ENCODE measurements at regions not wholly inside any gene's neighbourhood (a gene's known extent, or its start where the extent isn't known, plus 50 kb on each side); places are given as distances from the start of the nearest gene placed in this dataset.

- TF ChIP-seq PRDM2 (tag by site-specific recombination; IDR thresholded peaks at IDR 0.05; ENCODE audit: borderline replicate concordance), result no peak
- no peak for TF ChIP-seq ZNF354C (tag by site-specific recombination; IDR thresholded peaks at IDR 0.05; ENCODE audit: borderline replicate concordance, low read depth)
- TF ChIP-seq ZNF324 (tag by site-specific recombination; IDR thresholded peaks at IDR 0.05), result no peak
- TF ChIP-seq ZBTB44 (tag by site-specific recombination; IDR thresholded peaks at IDR 0.05), result no peak
Measured at GRCh38 chr7:18265611-18266281, 229.8 kb upstream of the HDAC9 start (continued).

- TF ChIP-seq ZNF398 (tag by site-specific recombination; IDR thresholded peaks at IDR 0.05), result no peak
- no peak for TF ChIP-seq SP7 (tag by site-specific recombination; IDR thresholded peaks at IDR 0.05)
- TF ChIP-seq WT1 (tag by site-specific recombination; IDR thresholded peaks at IDR 0.05), result peak; percentile 34; the same call in 1 of the 2 replicates
- TF ChIP-seq ZNF596 (tag by site-specific recombination; IDR thresholded peaks at IDR 0.05), result no peak
- TF ChIP-seq TCF7L2 (IDR thresholded peaks at IDR 0.05; ENCODE audit: borderline replicate concordance, low read depth, low read length), result no peak
- no peak for TF ChIP-seq GLIS1 (tag by site-specific recombination; IDR thresholded peaks at IDR 0.05)
- TF ChIP-seq ZFHX2 (tag by site-specific recombination; conservative IDR thresholded peaks at IDR 0.05), result no peak
- POLR2A ChIA-PET, result no interaction called here
Measured at GRCh38 chr7:18268571-18268970, 227.0 kb upstream of the HDAC9 start.

GRCh38 chr7:18276380-18276779 lies 219.2 kb upstream of the HDAC9 start:
- CTCF ChIA-PET, result no interaction called here
- Histone ChIP-seq H3K36me3 (ENCODE audit: control insufficient read depth in 2 of 2, insufficient read depth in 1 of 2, low read length in 2 of 2) (no peaks in the 10 kb centered on the region), H3K9me3 (ENCODE audit: control insufficient read depth, insufficient read depth, low read depth, low read length) (no peaks in the 10 kb centered on the region), H3K4me1 (ENCODE audit: control insufficient read depth, insufficient read depth, low read length) (no peaks in the 10 kb centered on the region), H3K27ac (ENCODE audit: extremely low read depth, low read depth, low read length) (no peak overlapping the region), H3K4me3 (ENCODE audit: low read depth, low read length) (no peak overlapping the region)
- POLR2A ChIA-PET, result no interaction called here
- TF ChIP-seq ZNF148 (tag by site-specific recombination; IDR thresholded peaks at IDR 0.05; ENCODE audit: borderline replicate concordance) (no peak), ZNF140 (tag by site-specific recombination; IDR thresholded peaks at IDR 0.05) (no peak), ZIC2 (tag by site-specific recombination; IDR thresholded peaks at IDR 0.05) (no peak), ZNF138 (tag by site-specific recombination; IDR thresholded peaks at IDR 0.05; ENCODE audit: borderline replicate concordance) (no peak), YY1 (tag by site-specific recombination; IDR thresholded peaks at IDR 0.05) (no peak), ZNF302 (tag by site-specific recombination; IDR thresholded peaks at IDR 0.05; ENCODE audit: low read depth) (no peak), ZSCAN5A (tag by site-specific recombination; IDR thresholded peaks at IDR 0.05) (no peak), BCL11B (tag by site-specific recombination; IDR thresholded peaks at IDR 0.05; ENCODE audit: low read depth) (no peak), ZNF792 (tag by site-specific recombination; IDR thresholded peaks at IDR 0.05) (no peak)

More at GRCh38 chr7:18268571-18268970, 227.0 kb upstream of the HDAC9 start:
- no peak overlapping the region for H3K4me3 ChIP-seq (ENCODE audit: low read depth, low read length)
- CTCF ChIA-PET, result no interaction called here
- no peaks in the 10 kb centered on the region for H3K4me1 ChIP-seq (ENCODE audit: control insufficient read depth, insufficient read depth, low read length)
- no peaks in the 10 kb centered on the region for H3K36me3 ChIP-seq (ENCODE audit: control insufficient read depth in 2 of 2, insufficient read depth in 1 of 2, low read length in 2 of 2)
- H3K27ac ChIP-seq (ENCODE audit: extremely low read depth, low read depth, low read length), result no peak overlapping the region
- H3K9me3 ChIP-seq (ENCODE audit: control insufficient read depth, insufficient read depth, low read depth, low read length), result no peaks in the 10 kb centered on the region
